KMS-11 (cell line): ENCODE measurements at regions not wholly inside any gene's neighbourhood (a gene's known extent, or its start where the extent isn't known, plus 50 kb on each side); places are given as distances from the start of the nearest gene placed in this dataset.

Experiments used
- H2AFZ ChIP-seq: fragments of 200-600 bp; sonication (generic); 2 replicates; pipeline ENCODE4 v1.6.1; 2016; ENCODE audit warnings: antibody characterized with exemption, mixed run types, low read depth
- H3K27ac ChIP-seq: fragments of 200-600 bp; sonication (generic); 2 replicates; pipeline ENCODE4 v1.6.1; 2016; ENCODE audit warnings: mild to moderate bottlenecking, mixed run types
- H3K27me3 ChIP-seq: fragments of 200-600 bp; sonication (generic); 2 replicates; pipeline ENCODE4 v1.6.1; 2017; ENCODE audit warnings: mild to moderate bottlenecking, low read depth, mixed run types, moderate library complexity; ENCODE audit not compliant: insufficient read depth
- H3K36me3 ChIP-seq: fragments of 200-600 bp; sonication (generic); 2 replicates; pipeline ENCODE4 v1.6.1; 2017; ENCODE audit warnings: mild to moderate bottlenecking, mixed run types; ENCODE audit not compliant: insufficient read depth
- H3K4me1 ChIP-seq: fragments of 200-600 bp; sonication (generic); 2 replicates; pipeline ENCODE4 v1.6.1; 2016; ENCODE audit warnings: mild to moderate bottlenecking, low read depth, mixed run types; ENCODE audit not compliant: poor library complexity, severe bottlenecking
- H3K4me2 ChIP-seq: fragments of 200-600 bp; sonication (generic); 2 replicates; pipeline ENCODE4 v1.7.0; 2016; ENCODE audit warnings: mild to moderate bottlenecking, mixed run types
- H3K4me3 ChIP-seq: fragments of 200-600 bp; sonication (generic); IDR thresholded peaks from 2 replicates; pipeline ENCODE4 v1.6.1; 2017; ENCODE audit warnings: low read depth, low read length, mixed read lengths; ENCODE audit not compliant: insufficient read depth
- H3K79me2 ChIP-seq: fragments of 200-600 bp; sonication (generic); 2 replicates; pipeline ENCODE4 v1.6.1; 2016; ENCODE audit warnings: low read depth, mixed run types; ENCODE audit not compliant: insufficient read depth
- H3K9ac ChIP-seq: fragments of 200-600 bp; sonication (generic); 2 replicates; pipeline ENCODE4 v1.6.1; 2016; ENCODE audit warnings: mild to moderate bottlenecking, mixed run types
- H4K20me1 ChIP-seq: fragments of 200-600 bp; sonication (generic); 2 replicates; pipeline ENCODE4 v1.6.1; 2016; ENCODE audit warnings: mild to moderate bottlenecking, mixed run types; ENCODE audit not compliant: insufficient read depth
- CTCF ChIP-seq: fragments of 200-600 bp; sonication (generic); conservative IDR thresholded peaks from 2 replicates; pipeline ENCODE4 v1.6.1; 2017; ENCODE audit warnings: low read depth, mild to moderate bottlenecking, antibody characterized with exemption, low read length, moderate library complexity, mixed read lengths

GRCh38 chrX:3448563-3448962 is 102.1 kb upstream of the MXRA5 start:
- Histone ChIP-seq H3K4me3 (no peak overlapping the region), H3K4me2 (no peak overlapping the region), H3K36me3 (no peaks in the 10 kb centered on the region), H2AFZ (no peak overlapping the region), H3K27ac (no peak overlapping the region), H4K20me1 (no peaks in the 10 kb centered on the region), H3K4me1 (no peaks in the 10 kb centered on the region), H3K9ac (no peak overlapping the region), H3K27me3 (no peaks in the 10 kb centered on the region), H3K79me2 (no peaks in the 10 kb centered on the region)
- no peak for TF ChIP-seq CTCF

- no peak for TF ChIP-seq CTCF
- Histone ChIP-seq H2AFZ (no peak overlapping the region), H3K27ac (no peak overlapping the region), H4K20me1 (no peaks in the 10 kb centered on the region), H3K27me3 (no peaks in the 10 kb centered on the region), H3K4me1 (no peaks in the 10 kb centered on the region), H3K36me3 (no peaks in the 10 kb centered on the region), H3K4me3 (no peak overlapping the region), H3K79me2 (no peaks in the 10 kb centered on the region), H3K4me2 (no peak overlapping the region), H3K9ac (no peak overlapping the region)
These were observed 99.5 kb upstream of the MXRA5 start for GRCh38 chrX:3445806-3446490.

- Histone ChIP-seq H3K4me2 (no peak overlapping the region), H2AFZ (no peak overlapping the region), H3K4me3 (no peak overlapping the region), H4K20me1 (no peaks in the 10 kb centered on the region), H3K27me3 (no peaks in the 10 kb centered on the region), H3K9ac (no peak overlapping the region), H3K27ac (no peak overlapping the region), H3K4me1 (no peaks in the 10 kb centered on the region), H3K79me2 (no peaks in the 10 kb centered on the region), H3K36me3 (no peaks in the 10 kb centered on the region)
- TF ChIP-seq CTCF: no peak
These were observed 96.7 kb upstream of the MXRA5 start for GRCh38 chrX:3443184-3443583.

- H3K4me3 ChIP-seq: no peak overlapping the region
- H4K20me1 ChIP-seq: no peaks in the 10 kb centered on the region
- H3K9ac ChIP-seq: no peak overlapping the region
- no peak overlapping the region for H3K4me2 ChIP-seq
- no peaks in the 10 kb centered on the region for H3K79me2 ChIP-seq
- no peak overlapping the region for H2AFZ ChIP-seq
- no peaks in the 10 kb centered on the region for H3K4me1 ChIP-seq
- no peak overlapping the region for H3K27ac ChIP-seq
- no peaks in the 10 kb centered on the region for H3K36me3 ChIP-seq
- TF ChIP-seq CTCF: no peak
- H3K27me3 ChIP-seq: no peaks in the 10 kb centered on the region
These were observed 96.2 kb upstream of the MXRA5 start for GRCh38 chrX:3442691-3443090.
